CD14-positive monocyte (primary cell): ENCODE measurements at regions not wholly inside any gene's neighbourhood (a gene's known extent, or its start where the extent isn't known, plus 50 kb on each side); places are given as distances from the start of the nearest gene placed in this dataset.

Experiments used
- DNase-seq, 3 donors: peaks; one replicate each; pipeline ENCODE4 v3.0.0-alpha.2; 2011 to 2022
- H2AFZ ChIP-seq: 2 replicates; pipeline ENCODE4 v1.6.0; 2012; ENCODE audit warnings: mild to moderate bottlenecking, low read depth, low read length, inconsistent platforms; ENCODE audit not compliant: insufficient read depth, poor library complexity, severe bottlenecking
- H3K27ac ChIP-seq, 2 donors: 1 replicate in 1 of 2; 2 replicates in 1 of 2; pipeline ENCODE4 v1.5.1; 2012 to 2013; ENCODE audit warnings: low read length in 2 of 2, control low read depth in 1 of 2, inconsistent platforms in 1 of 2, low read depth in 1 of 2, mild to moderate bottlenecking in 1 of 2
- H3K27me3 ChIP-seq, 2 donors: one replicate each; pipeline versions ENCODE4 v1.6.0 to v1.6.1; 2011 to 2013; ENCODE audit warnings: low read length in 2 of 2; ENCODE audit not compliant: control insufficient read depth in 2 of 2, insufficient read depth in 2 of 2
- H3K36me3 ChIP-seq, 2 donors: replicated peaks in 1 of 2; 1 replicate in 1 of 2; 2 replicates in 1 of 2; pipeline versions ENCODE4 v1.5.1 to v1.6.1; 2012 to 2013; ENCODE audit warnings: low read length in 2 of 2, control low read depth in 1 of 2, inconsistent platforms in 1 of 2, mild to moderate bottlenecking in 1 of 2; ENCODE audit not compliant: insufficient read depth in 2 of 2, control insufficient read depth in 1 of 2
- H3K4me1 ChIP-seq, 2 donors: 1 replicate in 1 of 2; 2 replicates in 1 of 2; pipeline versions ENCODE4 v1.5.1 to v1.6.1; 2012 to 2013; ENCODE audit warnings: low read length in 2 of 2, control low read depth in 1 of 2, inconsistent platforms in 1 of 2, mild to moderate bottlenecking in 1 of 2, moderate library complexity in 1 of 2; ENCODE audit not compliant: insufficient read depth in 2 of 2, control insufficient read depth in 1 of 2
- H3K4me2 ChIP-seq: replicated peaks from 2 replicates; pipeline ENCODE3; 2012; ENCODE audit warnings: low read length, moderate library complexity, mild to moderate bottlenecking; ENCODE audit not compliant: poor library complexity, severe bottlenecking; ENCODE audit errors: extremely low read depth
- H3K4me3 ChIP-seq, 3 experiments: fragments of 200-600 bp in 1 of 3; sonication (generic) in 1 of 3; replicated peaks in 1 of 3; 1 replicate in 2 of 3; 2 replicates in 1 of 3; pipeline ENCODE4 v1.5.1; 2011 to 2013; ENCODE audit warnings: low read length in 3 of 3, mild to moderate bottlenecking in 3 of 3, control low read depth in 2 of 3, low read depth in 2 of 3, inconsistent platforms in 1 of 3, moderate library complexity in 1 of 3
- H3K79me2 ChIP-seq: 2 replicates; pipeline ENCODE4 v1.6.0; 2012; ENCODE audit warnings: mild to moderate bottlenecking, control low read depth, inconsistent platforms, low read length, moderate library complexity; ENCODE audit not compliant: insufficient read depth
- H3K9ac ChIP-seq: 2 replicates; pipeline ENCODE4 v1.6.0; 2017; ENCODE audit warnings: low read length, mild to moderate bottlenecking; ENCODE audit not compliant: insufficient read depth, poor library complexity, severe bottlenecking
- H3K9me3 ChIP-seq, 2 donors: replicated peaks in 1 of 2; 1 replicate in 1 of 2; 2 replicates in 1 of 2; pipeline versions ENCODE4 v1.5.1 to v1.6.1; 2012 to 2013; ENCODE audit warnings: low read length in 2 of 2, control low read depth in 1 of 2; ENCODE audit not compliant: control insufficient read depth in 1 of 2, insufficient read depth in 1 of 2
- H4K20me1 ChIP-seq: 2 replicates; pipeline ENCODE4 v1.6.0; 2012; ENCODE audit warnings: mild to moderate bottlenecking, low read length, control low read depth, moderate library complexity; ENCODE audit not compliant: insufficient read depth
- H3K27ac Mint-ChIP-seq, 7 donors: one replicate each; pipeline ENCODE4 v1.8.0; 2020; ENCODE audit warnings: mild to moderate bottlenecking in 7 of 7, mixed read lengths in 7 of 7, moderate library complexity in 6 of 7, inconsistent platforms in 2 of 7
- H3K27me3 Mint-ChIP-seq, 3 donors: one replicate each; pipeline ENCODE4 v1.8.0; 2021 to 2022; ENCODE audit warnings: low read depth in 3 of 3, mild to moderate bottlenecking in 3 of 3, mixed read lengths in 3 of 3, moderate library complexity in 3 of 3, inconsistent platforms in 1 of 3
- H3K36me3 Mint-ChIP-seq, 2 donors: one replicate each; pipeline ENCODE4 v1.8.0; 2020; ENCODE audit warnings: mixed read lengths in 2 of 2, inconsistent platforms in 1 of 2, mild to moderate bottlenecking in 1 of 2
- H3K4me1 Mint-ChIP-seq: one replicate; pipeline ENCODE4 v1.8.0; 2020; ENCODE audit warnings: mild to moderate bottlenecking, mixed read lengths
- H3K4me3 Mint-ChIP-seq, 2 donors: one replicate each; pipeline ENCODE4 v1.8.0; 2020; ENCODE audit warnings: mild to moderate bottlenecking in 2 of 2, mixed read lengths in 2 of 2, moderate library complexity in 1 of 2
- H3K9me3 Mint-ChIP-seq, 7 donors: one replicate each; pipeline ENCODE4 v1.8.0; 2020 to 2022; ENCODE audit warnings: mixed read lengths in 7 of 7, mild to moderate bottlenecking in 6 of 7, moderate library complexity in 6 of 7, inconsistent platforms in 2 of 7
- WGBS: methylation state at CpG from one replicate; pipeline ENCODE4 v1.1.5; 2013; ENCODE audit warnings: missing lambda C conversion rate; ENCODE audit not compliant: insufficient coverage; 5-methylcytosine and 5-hydroxymethylcytosine counted together
- intact Hi-C, 2 donors: fragments of 100-400 bp; cut with micrococcal nuclease; formaldehyde crosslinking; loops; one replicate each; pipeline versions ENCODE4 v1.15.0 to v1.15.1; 2023
- TF ChIP-seq, protein P1 (sequence below): fragments of 200-600 bp; IDR thresholded peaks from one replicate; pipeline ENCODE4 v1.8.0; 2022; ENCODE audit warnings: antibody characterized with exemption, mild to moderate bottlenecking

- H3K36me3 Mint-ChIP-seq: peaks cover 0 to 1% of the 10 kb centered on the region in 2 donors
- H3K4me1 Mint-ChIP-seq: peaks cover 28% of the 10 kb centered on the region
- H3K27me3 Mint-ChIP-seq: peaks cover 0 to 2% (median 0%) of the 10 kb centered on the region in 3 donors
- WGBS: no CpG with 5 or more reads among the region's 3 CpGs
- no peak overlapping the region for H3K27ac Mint-ChIP-seq
- Histone ChIP-seq H2AFZ (no peak overlapping the region), H3K79me2 (no peaks in the 10 kb centered on the region), H3K9ac (no peak overlapping the region), H3K36me3 (no peaks in the 10 kb centered on the region), H3K4me3 (no peak overlapping the region), H3K4me1 (peaks cover 24 to 25% of the 10 kb centered on the region in 2 donors), H3K9me3 (no peaks in the 10 kb centered on the region), H3K4me2 (no peak overlapping the region), H4K20me1 (no peaks in the 10 kb centered on the region), H3K27me3 (no peaks in the 10 kb centered on the region), H3K27ac (no peak overlapping the region)
- no peak for DNase-seq
- intact Hi-C loops: loop anchor here in 1 of 2 donors (5.0 kb wide), 1 partner anchor 39 kb away; no protein-coding TSS in a partner anchor
- peaks cover 0 to 3% (median 2%) of the 10 kb centered on the region in 7 donors for H3K9me3 Mint-ChIP-seq
- H3K4me3 Mint-ChIP-seq: no peak overlapping the region
- TF ChIP-seq, protein P1, sequence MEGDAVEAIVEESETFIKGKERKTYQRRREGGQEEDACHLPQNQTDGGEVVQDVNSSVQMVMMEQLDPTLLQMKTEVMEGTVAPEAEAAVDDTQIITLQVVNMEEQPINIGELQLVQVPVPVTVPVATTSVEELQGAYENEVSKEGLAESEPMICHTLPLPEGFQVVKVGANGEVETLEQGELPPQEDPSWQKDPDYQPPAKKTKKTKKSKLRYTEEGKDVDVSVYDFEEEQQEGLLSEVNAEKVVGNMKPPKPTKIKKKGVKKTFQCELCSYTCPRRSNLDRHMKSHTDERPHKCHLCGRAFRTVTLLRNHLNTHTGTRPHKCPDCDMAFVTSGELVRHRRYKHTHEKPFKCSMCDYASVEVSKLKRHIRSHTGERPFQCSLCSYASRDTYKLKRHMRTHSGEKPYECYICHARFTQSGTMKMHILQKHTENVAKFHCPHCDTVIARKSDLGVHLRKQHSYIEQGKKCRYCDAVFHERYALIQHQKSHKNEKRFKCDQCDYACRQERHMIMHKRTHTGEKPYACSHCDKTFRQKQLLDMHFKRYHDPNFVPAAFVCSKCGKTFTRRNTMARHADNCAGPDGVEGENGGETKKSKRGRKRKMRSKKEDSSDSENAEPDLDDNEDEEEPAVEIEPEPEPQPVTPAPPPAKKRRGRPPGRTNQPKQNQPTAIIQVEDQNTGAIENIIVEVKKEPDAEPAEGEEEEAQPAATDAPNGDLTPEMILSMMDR: no peak
Measured at GRCh38 chr12:93142881-93143280, 213.8 kb upstream of the EEA1 start.

DNA sequence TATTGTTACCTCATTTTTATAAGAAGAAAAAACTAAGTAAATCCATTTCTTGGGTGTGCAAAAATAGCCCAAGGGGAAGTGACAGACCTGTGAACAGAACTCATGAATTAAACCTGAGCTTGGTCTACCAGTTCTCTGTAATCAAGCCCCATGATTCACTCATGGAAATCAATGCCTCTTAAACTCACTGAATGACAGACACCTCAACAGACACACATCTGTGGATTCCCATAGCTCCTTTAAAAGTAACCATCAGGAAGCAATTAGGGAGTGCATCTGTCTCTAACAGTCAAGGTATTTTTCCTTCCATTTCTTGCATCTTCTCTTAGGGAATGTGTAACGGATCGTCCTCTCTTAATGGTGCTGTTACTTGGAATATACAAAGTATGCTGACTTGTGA, 215.0 kb upstream of the EEA1 start:
- H3K27me3 ChIP-seq: no peaks in the 10 kb centered on the region
- H3K9ac ChIP-seq: no peak overlapping the region
- no peak overlapping the region for H3K4me2 ChIP-seq
- intact Hi-C loops: loop anchor here in 1 of 2 donors (5.0 kb wide), 1 partner anchor 38 kb away; no protein-coding TSS in a partner anchor
- no peak overlapping the region for H3K27ac ChIP-seq
- peaks cover 16% of the 10 kb centered on the region for H3K4me1 Mint-ChIP-seq
- H3K9me3 Mint-ChIP-seq: peaks cover 0 to 3% (median 0%) of the 10 kb centered on the region in 7 donors
- H3K27ac Mint-ChIP-seq: no peak overlapping the region
- no CpG with 5 or more reads among the region's 2 CpGs for WGBS
- no peak overlapping the region for H2AFZ ChIP-seq
- H3K4me3 ChIP-seq: no peak overlapping the region
- DNase-seq: no peak
- H3K27me3 Mint-ChIP-seq: peaks cover 0 to 2% (median 0%) of the 10 kb centered on the region in 3 donors
- H3K36me3 Mint-ChIP-seq: no peaks in the 10 kb centered on the region
- H3K9me3 ChIP-seq: no peaks in the 10 kb centered on the region
- no peaks in the 10 kb centered on the region for H4K20me1 ChIP-seq
- no peaks in the 10 kb centered on the region for H3K36me3 ChIP-seq
- H3K4me1 ChIP-seq: peaks cover 12 to 13% of the 10 kb centered on the region in 2 donors
- H3K79me2 ChIP-seq: no peaks in the 10 kb centered on the region
- no peak overlapping the region for H3K4me3 Mint-ChIP-seq
- TF ChIP-seq, protein P1: no peak
